GM12891 (cell line): ENCODE measurements at regions not wholly inside any gene's neighbourhood (a gene's known extent, or its start where the extent isn't known, plus 50 kb on each side); places are given as distances from the start of the nearest gene placed in this dataset.

Source experiments
- PAX5 ChIP-seq: IDR thresholded peaks from 2 replicates; pipeline ENCODE4 v1.6.1; 2011; ENCODE audit warnings: low read length, moderate library complexity, mild to moderate bottlenecking; ENCODE audit not compliant: insufficient read depth, severe bottlenecking
- POLR2A ChIP-seq: IDR thresholded peaks from 2 replicates; pipeline ENCODE4 v1.6.1; 2011; ENCODE audit warnings: low read depth, low read length, control low read depth
- POLR2AphosphoS5 ChIP-seq: IDR thresholded peaks from 2 replicates; pipeline ENCODE4 v1.6.1; 2011; ENCODE audit warnings: low read depth, low read length, control low read depth
- SPI1 ChIP-seq: IDR thresholded peaks from 2 replicates; pipeline ENCODE4 v1.6.1; 2011; ENCODE audit warnings: low read depth, low read length, control low read depth
- TAF1 ChIP-seq: IDR thresholded peaks from 2 replicates; pipeline ENCODE4 v1.6.1; 2011; ENCODE audit warnings: low read depth, low read length, control low read depth

GRCh38 chr2:175686002-175686401 lies 316.1 kb downstream of the LNPK start:
- TF ChIP-seq POLR2AphosphoS5 (no peak), POLR2A (no peak), TAF1 (no peak), SPI1 (no peak), PAX5 (no peak)
